ENCODE measurements at regions not wholly inside any gene's neighbourhood (a gene's known extent, or its start where the extent isn't known, plus 50 kb on each side); places are given as distances from the start of the nearest gene placed in this dataset.

DNA sequence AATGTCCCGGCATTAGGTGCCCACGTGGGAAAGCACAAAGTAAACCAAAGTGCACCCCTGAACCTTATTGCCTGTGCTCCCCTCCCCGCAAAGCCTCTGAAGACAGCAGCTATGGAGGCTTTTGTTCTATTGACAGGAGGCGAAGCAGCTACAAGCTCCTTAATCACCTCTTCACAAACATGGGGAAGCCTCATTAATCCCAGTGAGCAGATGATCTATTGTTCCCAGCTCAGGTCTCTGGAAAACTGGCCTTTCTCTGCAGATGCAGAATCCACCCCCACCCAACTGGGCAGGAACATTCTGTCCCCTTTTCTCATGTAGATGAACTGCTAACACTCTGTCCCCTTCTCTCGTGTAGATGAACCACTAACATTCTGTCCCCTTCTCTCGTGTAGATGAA lies 190.5 kb upstream of the CSF3R start:
- Mint-ChIP-seq H3K27me3 (ENCODE audit: low read depth, poor library complexity) (peaks cover 27% of the 10 kb centered on the region), H3K4me3 (no peak overlapping the region), H3K9me3 (no peaks in the 10 kb centered on the region), H3K36me3 (ENCODE audit: low read depth) (no peaks in the 10 kb centered on the region), H3K4me1 (peaks cover 20% of the 10 kb centered on the region), H3K27ac (no peak overlapping the region)
- DNase-seq, result no peak
- TF ChIP-seq, protein P1, sequence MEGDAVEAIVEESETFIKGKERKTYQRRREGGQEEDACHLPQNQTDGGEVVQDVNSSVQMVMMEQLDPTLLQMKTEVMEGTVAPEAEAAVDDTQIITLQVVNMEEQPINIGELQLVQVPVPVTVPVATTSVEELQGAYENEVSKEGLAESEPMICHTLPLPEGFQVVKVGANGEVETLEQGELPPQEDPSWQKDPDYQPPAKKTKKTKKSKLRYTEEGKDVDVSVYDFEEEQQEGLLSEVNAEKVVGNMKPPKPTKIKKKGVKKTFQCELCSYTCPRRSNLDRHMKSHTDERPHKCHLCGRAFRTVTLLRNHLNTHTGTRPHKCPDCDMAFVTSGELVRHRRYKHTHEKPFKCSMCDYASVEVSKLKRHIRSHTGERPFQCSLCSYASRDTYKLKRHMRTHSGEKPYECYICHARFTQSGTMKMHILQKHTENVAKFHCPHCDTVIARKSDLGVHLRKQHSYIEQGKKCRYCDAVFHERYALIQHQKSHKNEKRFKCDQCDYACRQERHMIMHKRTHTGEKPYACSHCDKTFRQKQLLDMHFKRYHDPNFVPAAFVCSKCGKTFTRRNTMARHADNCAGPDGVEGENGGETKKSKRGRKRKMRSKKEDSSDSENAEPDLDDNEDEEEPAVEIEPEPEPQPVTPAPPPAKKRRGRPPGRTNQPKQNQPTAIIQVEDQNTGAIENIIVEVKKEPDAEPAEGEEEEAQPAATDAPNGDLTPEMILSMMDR (IDR thresholded peaks at IDR 0.05), result no peak

DNA sequence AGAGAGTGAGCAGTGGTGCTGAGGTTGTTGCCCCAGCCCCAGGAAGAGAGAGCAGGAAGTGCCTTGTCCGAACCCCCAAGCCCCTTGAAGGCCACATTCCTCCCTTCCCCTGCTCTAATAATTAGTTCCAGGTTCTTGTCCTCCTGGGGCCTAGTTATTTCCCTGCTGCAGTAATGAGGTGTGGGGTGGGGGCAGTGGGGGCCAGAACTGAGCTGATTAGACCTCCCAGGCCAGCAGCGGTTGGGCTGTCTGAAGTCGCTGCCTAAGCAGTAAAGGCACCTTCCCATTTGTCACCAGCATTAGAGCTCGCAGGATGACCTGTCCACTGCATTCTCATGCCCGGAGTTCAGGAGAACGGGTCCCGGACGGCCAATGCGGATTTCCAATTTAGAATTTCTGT lies 186.5 kb upstream of the CSF3R start:
- TF ChIP-seq, protein P1 (IDR thresholded peaks at IDR 0.05), result no peak
- Mint-ChIP-seq H3K27ac (no peak overlapping the region), H3K27me3 (ENCODE audit: low read depth, poor library complexity) (peaks cover 19% of the 10 kb centered on the region), H3K4me3 (no peak overlapping the region), H3K36me3 (ENCODE audit: low read depth) (no peaks in the 10 kb centered on the region), H3K4me1 (peaks cover 34% of the 10 kb centered on the region), H3K9me3 (no peaks in the 10 kb centered on the region)
- DNase-seq, result no peak

DNA sequence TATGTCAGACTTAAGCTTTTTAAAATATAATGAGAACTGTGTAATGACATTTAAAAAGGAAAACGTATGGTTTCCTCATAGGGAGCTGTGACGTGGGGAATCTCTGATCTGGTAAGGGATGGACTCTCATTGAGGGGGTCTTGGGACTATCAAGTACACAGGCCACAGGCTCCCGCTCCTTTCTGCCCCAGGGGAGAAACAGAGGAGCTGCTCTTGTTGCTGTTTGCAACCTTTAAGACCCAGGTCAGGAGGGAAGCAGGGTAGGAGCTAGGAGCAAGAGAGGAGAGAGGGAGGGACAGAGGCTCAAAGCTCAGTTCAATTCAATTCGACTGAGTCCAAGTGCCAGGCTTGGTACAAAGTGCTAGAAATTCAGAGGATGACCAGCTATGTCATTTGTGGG lies 185.1 kb upstream of the CSF3R start:
- Mint-ChIP-seq H3K9me3 (no peaks in the 10 kb centered on the region), H3K27me3 (ENCODE audit: low read depth, poor library complexity) (peaks cover 22% of the 10 kb centered on the region), H3K27ac (no peak overlapping the region), H3K4me1 (peaks cover 34% of the 10 kb centered on the region), H3K36me3 (ENCODE audit: low read depth) (no peaks in the 10 kb centered on the region), H3K4me3 (no peak overlapping the region)
- TF ChIP-seq, protein P1 (IDR thresholded peaks at IDR 0.05), result no peak
- DNase-seq, result no peak

DNA sequence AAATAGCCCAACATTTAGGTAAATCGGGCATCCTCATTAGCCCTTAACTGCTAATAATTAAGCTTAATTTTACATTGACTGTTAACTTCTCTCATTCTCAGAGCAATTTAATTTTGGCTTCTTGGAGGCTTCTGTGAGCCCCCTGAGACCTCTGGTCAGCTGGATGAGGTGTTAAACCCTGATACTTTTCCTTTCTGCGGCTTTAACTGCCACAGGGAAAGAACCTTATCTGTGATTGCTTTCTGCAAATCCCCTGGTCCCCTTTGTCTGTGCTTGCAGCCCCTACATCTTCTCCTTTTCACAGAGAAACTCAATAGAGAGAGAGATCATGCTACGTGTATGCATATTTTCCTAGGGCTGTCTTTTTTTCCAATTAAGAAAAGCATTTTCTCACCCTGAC lies 184.5 kb upstream of the CSF3R start:
- Mint-ChIP-seq H3K4me3 (no peak overlapping the region), H3K27me3 (ENCODE audit: low read depth, poor library complexity) (peaks cover 23% of the 10 kb centered on the region), H3K36me3 (ENCODE audit: low read depth) (no peaks in the 10 kb centered on the region), H3K27ac (no peak overlapping the region), H3K4me1 (peaks cover 37% of the 10 kb centered on the region), H3K9me3 (no peaks in the 10 kb centered on the region)
- DNase-seq, result no peak
- TF ChIP-seq, protein P1 (IDR thresholded peaks at IDR 0.05), result no peak

DNA sequence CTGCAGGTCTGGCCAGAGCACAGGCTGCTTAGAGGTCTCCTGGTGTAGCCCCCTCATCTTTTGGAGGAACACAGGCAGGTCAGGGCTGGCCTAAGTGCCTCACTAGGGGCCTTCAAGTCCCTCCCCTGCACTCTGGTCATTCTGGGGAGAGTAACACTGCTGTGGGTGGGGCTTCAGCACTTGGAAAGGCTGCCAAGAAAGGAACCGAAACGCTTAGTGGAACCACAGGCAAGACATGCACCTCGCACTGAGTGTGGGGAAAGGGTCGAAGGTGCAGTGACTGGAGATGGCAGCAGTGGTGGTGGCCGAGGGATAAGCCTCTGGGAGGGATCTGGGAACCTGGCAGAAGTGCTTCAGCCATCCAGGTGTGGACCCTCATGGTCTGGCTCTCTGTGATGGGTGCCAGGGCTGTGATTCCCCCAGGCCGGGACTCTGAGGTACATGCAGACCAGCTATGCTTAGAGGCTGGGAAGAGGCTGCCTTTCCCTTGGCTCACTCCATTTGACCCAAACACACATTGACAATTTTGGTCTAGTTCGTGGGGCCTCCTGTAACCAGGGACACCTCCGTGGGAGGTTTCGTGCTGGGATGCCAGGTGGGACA lies 182.9 kb upstream of the CSF3R start:
- Mint-ChIP-seq H3K4me3 (no peak overlapping the region), H3K27me3 (ENCODE audit: low read depth, poor library complexity) (peaks cover 27% of the 10 kb centered on the region), H3K4me1 (peaks cover 41% of the 10 kb centered on the region), H3K27ac (no peak overlapping the region), H3K9me3 (no peaks in the 10 kb centered on the region), H3K36me3 (ENCODE audit: low read depth) (no peaks in the 10 kb centered on the region)
- no peak for DNase-seq
- TF ChIP-seq, protein P1 (IDR thresholded peaks at IDR 0.05), result no peak

DNA sequence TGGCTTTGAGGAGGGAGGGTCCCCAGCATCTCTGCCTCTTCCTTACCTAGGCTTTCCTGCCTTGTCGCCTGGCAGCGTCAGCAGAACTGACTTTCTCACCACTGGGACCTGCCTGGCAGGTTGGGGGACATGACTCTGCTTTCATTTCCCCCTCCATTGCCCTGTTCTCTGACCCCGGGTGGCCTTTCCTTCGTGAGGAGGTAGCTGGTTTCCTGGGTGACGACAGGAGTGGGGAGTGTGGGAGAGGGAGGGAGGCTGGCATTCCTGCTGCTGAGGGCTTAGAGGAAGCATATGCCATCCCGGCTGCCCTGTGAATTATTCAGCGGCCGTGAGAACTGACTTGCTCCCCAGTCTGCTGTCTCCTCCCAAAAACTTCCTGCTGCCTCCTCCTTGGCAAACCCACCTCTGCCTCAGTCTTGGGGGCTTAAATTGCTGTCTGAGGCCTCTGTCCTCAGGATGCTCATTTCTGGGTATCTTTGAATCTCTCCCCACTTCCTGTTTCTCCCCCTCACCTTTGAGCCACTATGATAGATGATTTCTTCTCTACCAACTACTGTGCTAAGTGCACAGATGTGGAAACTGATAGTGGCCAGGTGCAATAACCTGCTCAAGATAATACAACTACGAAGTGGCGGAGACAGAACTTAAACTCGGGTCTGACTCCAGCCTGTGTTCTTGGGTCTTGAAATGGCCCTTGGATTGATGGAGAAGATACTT lies 182.0 kb upstream of the CSF3R start:
- H3K27me3 Mint-ChIP-seq (ENCODE audit: low read depth, poor library complexity), result peaks cover 31% of the 10 kb centered on the region
- no peak overlapping the region for H3K4me3 Mint-ChIP-seq
- TF ChIP-seq, protein P1 (IDR thresholded peaks at IDR 0.05), result no peak
- peaks cover 34% of the 10 kb centered on the region for H3K4me1 Mint-ChIP-seq
- no peak overlapping the region for H3K27ac Mint-ChIP-seq
- DNase-seq, result no peak
- no peaks in the 10 kb centered on the region for H3K36me3 Mint-ChIP-seq (ENCODE audit: low read depth)
- H3K9me3 Mint-ChIP-seq, result no peaks in the 10 kb centered on the region
